NCI-H1436 (cell line): ENCODE measurements at regions not wholly inside any gene's neighbourhood (a gene's known extent, or its start where the extent isn't known, plus 50 kb on each side); places are given as distances from the start of the nearest gene placed in this dataset.
"Not testable (repeated sequence)": the region's sequence is repeated elsewhere in the genome, so short reads cannot be mapped to it uniquely, and the experiment has no call there.

Experiments
- DNase-seq: peaks from one replicate; lab custom pipeline; 2025; lab: John Stamatoyannopoulos, UW

GRCh38 chr16:54985156-54985555 lies 54.5 kb downstream of the IRX5 start:
- no peak for DNase-seq

DNA sequence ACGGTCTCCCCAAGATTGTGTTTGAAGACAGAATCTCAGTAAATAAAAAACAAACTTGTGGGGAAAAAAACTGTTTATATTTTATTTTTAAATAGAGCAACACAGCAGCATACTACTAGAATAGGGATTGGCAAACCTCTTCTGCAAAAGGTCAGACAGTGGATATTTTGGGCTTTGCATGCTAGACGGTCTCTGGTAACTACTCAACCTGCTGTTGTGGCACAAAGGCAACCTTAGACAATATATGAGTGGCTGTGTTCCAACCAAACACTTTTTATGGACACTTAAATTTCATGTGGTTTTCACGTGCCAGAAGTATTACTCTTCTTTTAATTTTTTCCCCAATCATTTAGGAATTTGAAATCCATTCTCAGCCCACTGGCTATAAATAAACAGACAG lies 55.0 kb downstream of the IRX5 start:
- no peak for DNase-seq

DNA sequence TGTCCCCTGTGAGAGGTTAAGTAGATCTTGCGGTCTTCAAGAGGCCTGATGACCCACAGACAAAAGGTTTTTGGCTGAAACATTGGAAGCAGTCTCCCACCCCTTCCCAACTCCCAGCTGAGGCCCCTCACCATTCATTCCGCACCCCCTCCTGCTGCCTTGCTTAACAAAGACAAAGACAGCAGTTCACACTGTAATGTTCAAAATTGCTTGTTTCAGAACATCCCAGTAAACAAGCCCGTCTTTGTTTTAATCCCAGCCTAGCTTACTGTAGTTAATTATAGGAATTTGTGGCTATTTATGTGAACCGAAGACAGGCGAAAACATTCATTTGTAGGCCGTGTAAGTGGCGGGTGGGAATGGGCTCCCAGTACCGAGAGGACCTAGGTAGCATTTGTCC lies 55.7 kb downstream of the IRX5 start:
- no peak for DNase-seq

GRCh38 chr16:54987081-54987480 lies 56.4 kb downstream of the IRX5 start:
- DNase-seq: no peak

- DNase-seq: no peak
Observed at GRCh38 chr16:54991525-54991924, 60.9 kb downstream of the IRX5 start.

DNA sequence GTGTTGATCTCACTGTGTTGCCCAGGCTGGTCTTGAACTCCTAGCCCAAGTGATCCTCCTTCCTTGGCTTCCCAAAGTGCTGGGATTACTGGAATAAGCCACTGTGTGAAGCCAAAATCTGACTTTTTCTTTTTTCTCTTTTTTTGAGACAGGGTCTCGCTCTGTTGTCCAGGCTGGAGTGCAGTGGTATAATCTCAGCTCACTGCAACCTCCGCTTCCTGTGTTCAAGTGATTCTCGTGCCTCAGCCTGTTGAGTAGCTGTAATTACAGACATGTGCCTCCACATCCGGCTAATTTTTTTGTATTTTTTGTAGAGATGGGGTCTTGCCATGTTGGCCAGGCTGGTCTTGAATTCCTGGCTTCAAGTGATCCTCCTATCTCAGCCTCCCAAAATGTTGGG lies 61.3 kb downstream of the IRX5 start:
- DNase-seq: not testable (repeated sequence)

- no peak for DNase-seq
Observed at GRCh38 chr16:54993106-54993895, 62.6 kb downstream of the IRX5 start.

GRCh38 chr16:54996186-54996585 lies 65.5 kb downstream of the IRX5 start:
- no peak for DNase-seq

DNA sequence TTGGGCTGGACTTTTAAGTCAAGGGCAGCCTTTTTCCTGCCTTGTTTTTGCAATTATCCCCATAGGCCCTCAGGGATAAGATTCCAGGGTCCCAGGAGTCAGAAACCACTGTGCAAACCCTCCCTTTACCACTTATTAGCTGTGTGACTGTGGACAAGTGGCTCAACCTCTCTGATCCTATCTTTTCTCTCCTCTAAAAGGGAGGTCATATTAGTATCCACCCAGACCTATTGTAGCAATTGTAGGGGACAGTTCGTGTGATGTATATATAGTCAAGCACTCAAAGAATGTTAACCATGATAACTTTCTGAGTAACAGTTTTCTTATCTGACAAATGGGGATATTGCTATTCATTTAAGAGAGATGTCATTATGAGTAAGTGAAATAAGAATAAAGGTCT lies 68.2 kb downstream of the IRX5 start:
- no peak for DNase-seq

DNA sequence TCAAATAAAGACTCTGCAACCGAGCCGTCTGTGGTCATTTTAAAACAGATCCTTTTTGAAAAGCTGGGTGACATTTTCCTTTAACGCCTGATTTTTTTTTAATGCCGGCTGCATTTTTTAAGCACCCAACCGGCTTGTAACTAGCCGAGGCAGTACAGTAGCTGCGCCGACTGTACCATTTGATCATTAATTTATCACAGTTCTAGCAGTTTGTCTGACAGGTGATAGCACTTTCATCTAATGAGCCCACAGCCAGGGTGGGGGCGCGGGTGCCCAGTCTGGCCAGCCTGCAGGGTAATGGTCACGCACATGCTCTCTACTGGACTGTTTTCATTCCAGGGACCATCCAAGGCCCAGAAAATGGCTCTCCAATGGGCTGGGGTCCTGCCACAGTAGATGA lies 68.8 kb downstream of the IRX5 start:
- DNase-seq: no peak

GRCh38 chr16:55000595-55000994 lies 69.9 kb downstream of the IRX5 start:
- DNase-seq: no peak

DNA sequence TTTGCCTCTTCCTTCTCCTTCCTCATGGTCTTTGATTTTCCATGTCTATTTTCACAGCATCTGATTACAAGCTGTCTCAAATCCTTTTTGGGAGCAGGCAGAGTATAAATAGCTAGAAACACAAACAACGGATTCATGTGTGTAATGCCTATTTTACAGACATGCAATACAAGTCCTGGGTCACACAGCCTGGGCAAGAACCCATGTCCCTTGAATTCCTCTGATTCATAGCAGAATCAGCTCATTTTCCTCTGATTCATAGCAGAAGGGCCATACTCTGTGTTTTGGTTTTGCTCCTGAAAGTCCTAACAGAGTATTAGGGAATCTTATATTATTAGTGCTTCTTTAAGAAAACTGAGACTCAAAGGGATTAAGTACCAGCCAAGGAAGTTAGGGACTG lies 71.3 kb downstream of the IRX5 start:
- DNase-seq: no peak

DNA sequence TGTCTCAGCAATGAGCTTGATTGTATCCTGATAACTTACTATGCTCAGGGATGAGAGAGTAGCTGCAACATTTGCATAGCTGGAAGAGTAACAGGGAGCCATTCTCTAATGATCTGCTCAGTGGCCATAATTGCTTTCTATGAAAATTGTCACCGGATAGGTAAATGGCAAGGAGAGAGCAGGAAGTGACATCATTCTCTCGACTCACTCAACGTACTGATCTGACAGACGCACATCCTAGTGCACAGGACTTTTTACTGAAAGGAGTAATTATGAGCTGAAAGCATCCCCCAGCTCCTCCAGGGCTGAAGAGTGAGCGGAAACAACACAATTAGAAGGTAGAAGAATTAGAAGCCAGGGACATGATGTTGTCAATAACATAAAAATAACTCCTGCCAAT lies 71.8 kb downstream of the IRX5 start:
- DNase-seq: no peak

DNA sequence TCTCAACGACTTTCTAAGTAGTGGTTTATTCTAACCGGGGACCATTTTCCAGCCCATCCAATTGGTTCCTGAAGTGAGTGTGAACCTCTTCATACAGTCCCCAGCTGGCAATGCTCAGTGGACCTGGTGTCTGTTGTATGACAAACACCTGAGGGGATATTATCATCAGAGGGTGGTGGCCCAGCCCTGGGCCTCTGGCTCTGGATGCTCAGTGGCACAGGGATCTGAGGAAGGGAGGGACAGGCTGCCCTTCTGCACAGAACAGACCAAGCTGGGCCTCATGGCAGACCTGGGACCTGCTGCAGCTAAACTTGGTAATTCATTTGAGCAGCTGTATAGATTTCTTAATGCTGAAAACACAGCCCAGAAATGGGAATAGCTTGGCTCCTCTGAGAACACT lies 72.6 kb downstream of the IRX5 start:
- DNase-seq: no peak

GRCh38 chr16:55003916-55004315 lies 73.3 kb downstream of the IRX5 start:
- DNase-seq: no peak

- no peak for DNase-seq
Observed at GRCh38 chr16:55007504-55007903, 76.8 kb downstream of the IRX5 start.

DNA sequence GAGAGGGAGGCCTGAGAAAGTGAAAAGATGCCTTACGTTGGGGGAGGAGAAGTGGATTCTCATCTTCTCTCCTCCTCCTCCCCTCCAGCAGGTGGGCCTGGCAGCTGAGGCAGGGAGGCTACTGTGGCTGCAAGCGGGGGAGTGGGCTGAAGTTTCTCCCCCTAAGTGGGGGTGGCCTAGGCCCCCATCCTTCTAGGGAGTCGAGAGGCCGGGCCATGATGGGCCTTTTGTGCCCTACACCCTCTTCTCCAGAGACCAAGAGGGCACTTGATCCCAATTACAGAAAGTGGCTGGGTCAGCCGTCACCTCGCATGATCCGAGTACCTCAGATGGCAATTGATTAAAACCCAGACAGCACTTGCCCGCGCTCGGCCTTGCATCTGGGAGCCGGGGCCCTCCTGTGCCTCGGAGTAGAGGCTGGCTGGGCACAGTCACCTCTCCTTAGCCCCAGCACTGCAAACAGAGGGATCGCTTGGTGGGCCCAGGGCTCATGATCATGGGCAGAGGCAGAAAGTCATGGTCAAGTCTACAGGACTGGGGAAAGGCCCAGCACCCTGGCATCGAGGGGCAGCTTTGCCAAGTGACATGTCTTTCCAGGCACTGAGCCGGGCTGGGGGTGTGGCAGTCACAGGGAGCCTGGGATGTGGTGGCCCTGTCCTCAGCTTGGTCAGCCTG lies 78.3 kb downstream of the IRX5 start:
- no peak for DNase-seq

- DNase-seq: no peak
Observed at GRCh38 chr16:55009581-55009980, 78.9 kb downstream of the IRX5 start.

DNA sequence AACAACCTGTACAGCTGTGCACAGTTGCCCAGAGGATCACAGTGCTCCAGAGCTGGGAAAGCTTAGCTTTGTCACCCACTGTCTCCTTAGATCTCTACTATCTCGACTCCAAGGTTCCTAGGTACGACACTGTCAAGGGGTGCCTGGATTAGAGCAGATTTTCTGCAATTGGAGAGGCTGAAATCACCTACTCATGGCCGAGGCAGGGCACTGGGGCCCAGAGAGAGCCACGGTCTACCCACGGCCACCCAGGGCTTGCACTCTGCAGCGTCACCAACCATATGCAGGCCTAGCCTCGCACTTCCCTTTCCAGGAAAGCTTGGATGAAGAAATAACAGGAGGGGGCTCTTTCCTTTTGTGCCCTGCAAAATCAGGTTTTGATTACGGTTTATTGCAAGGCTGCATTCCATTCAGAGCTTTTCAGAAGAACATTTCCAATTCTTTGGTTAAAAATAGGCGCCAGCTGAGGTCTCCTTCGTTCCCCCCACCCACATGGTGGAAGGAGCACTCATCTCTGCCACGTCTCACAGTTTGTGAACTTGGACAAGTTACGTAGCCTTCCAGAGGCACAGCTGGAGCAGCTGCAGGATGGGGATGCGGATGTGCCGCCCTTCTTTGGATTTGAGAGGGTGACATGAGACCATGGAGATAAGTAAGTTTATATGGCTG lies 80.0 kb downstream of the IRX5 start:
- DNase-seq: no peak

DNA sequence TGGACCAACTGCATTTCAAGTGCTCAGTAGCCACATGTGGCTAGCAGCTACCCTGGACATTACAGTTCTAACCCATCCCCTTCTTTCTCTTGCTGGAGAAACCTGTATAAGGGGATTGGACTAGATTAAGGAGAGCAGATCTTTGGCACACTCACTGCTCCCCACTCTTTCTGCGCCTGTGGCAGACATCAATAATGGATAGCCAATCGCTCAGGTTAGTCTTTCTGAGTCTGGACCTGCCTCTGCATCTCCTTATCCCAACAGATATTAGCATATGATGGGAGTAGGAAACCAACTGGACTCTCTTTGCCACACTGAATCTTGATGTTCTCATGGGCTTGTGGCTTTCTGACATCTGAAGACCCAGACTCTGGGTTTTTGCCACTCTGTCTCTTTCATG lies 81.7 kb downstream of the IRX5 start:
- DNase-seq: no peak

DNA sequence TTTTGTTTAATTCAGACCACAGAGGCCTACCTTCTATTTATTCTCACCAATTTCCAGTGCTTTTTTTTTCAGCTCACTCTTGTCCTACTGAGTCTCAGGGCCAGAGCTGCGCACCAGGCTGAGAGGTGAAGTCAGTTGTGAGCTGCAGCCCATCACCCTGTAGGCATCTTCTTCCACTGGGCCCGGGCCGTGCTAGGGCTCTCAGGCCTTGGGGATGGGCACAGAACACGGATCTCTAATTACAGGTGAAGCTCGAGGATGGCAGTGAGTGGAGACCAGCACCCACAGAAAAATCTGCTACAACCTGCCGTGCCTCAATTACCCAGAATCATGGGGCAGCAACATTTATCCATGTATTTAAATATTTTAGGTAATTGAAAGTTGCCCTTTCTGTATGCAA lies 82.1 kb downstream of the IRX5 start:
- no peak for DNase-seq

DNA sequence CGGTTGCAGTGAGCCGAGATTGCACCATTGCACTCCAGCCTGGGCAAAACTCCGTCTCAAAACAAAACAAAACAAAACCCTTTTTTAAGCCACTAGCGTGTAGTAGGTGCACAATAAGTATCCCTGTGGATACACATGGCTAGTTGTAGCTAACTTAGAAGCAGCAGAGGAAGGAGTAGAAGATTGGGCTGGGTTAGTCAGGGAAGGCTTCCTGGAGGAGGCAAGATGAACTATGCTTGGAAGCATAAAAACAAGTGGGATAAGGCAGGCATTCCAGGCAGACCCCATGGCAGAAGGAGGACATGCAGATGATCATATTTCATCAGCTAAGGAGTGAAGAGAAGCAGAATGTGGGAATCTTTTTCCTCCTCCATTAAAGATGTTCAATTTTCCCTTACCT lies 83.4 kb downstream of the IRX5 start:
- DNase-seq: no peak

- DNase-seq: no peak
Observed at GRCh38 chr16:55015181-55015913, 84.7 kb downstream of the IRX5 start.
